Ovary (tissue), 3 donors: ENCODE measurements at regions not wholly inside any gene's neighbourhood (a gene's known extent, or its start where the extent isn't known, plus 50 kb on each side); places are given as distances from the start of the nearest gene placed in this dataset.

Experiments used
- CTCF ChIP-seq, 3 donors: fragments of 450-650 bp in 2 of 3; fragments of 200-600 bp in 1 of 3; IDR thresholded peaks; one replicate each; pipeline versions ENCODE4 v1.5.1 to v1.8.0; 2016 to 2022; ENCODE audit warnings: antibody characterized with exemption in 3 of 3, mild to moderate bottlenecking in 1 of 3
- EP300 ChIP-seq: sonication (generic); formaldehyde crosslinking; IDR thresholded peaks from one replicate; pipeline ENCODE4 v1.6.1; 2017; ENCODE audit warnings: antibody characterized with exemption
- POLR2A ChIP-seq: fragments of 450-650 bp; IDR thresholded peaks from one replicate; pipeline ENCODE4 v1.6.1; 2017; ENCODE audit warnings: antibody characterized with exemption, mild to moderate bottlenecking, moderate library complexity
- donor health status: DM: no; HTN: no; CAD: no.

GRCh38 chr1:39113109-39113743, 87.1 kb downstream of the NDUFS5 start:
- TF ChIP-seq POLR2A (no peak), CTCF (IDR thresholded peaks at IDR 0.05) (no peak), EP300 (no peak)
